Heart right ventricle (tissue), 16 donors: ENCODE measurements at regions not wholly inside any gene's neighbourhood (a gene's known extent, or its start where the extent isn't known, plus 50 kb on each side); places are given as distances from the start of the nearest gene placed in this dataset.

ENCODE experiments used
- ATAC-seq, 8 donors: fragments of 200-7000 bp; cut with Tn5 transposase; one replicate each; pipeline ENCODE4 v1.9.1; 2020; ENCODE audit warnings: mild to moderate bottlenecking in 8 of 8, moderate library complexity in 8 of 8, moderate number of reproducible peaks in 1 of 8
- DNase-seq, 2 donors: peaks; one replicate each; pipeline ENCODE4 v3.0.0-alpha.2; 2020
- H3K27ac ChIP-seq, 10 donors: fragments of 200-600 bp; sonication (generic) in 2 of 10; one replicate each; pipeline versions ENCODE4 v1.5.0 to v1.8.0; 2020 to 2022; ENCODE audit warnings: mild to moderate bottlenecking in 3 of 10
- H3K27me3 ChIP-seq, 7 donors: fragments of 200-600 bp; one replicate each; pipeline ENCODE4 v1.8.0; 2021 to 2022; ENCODE audit warnings: mild to moderate bottlenecking in 2 of 7
- H3K36me3 ChIP-seq, 9 donors: fragments of 200-600 bp; sonication (generic) in 1 of 9; one replicate each; pipeline versions ENCODE4 v1.5.0 to v1.8.0; 2020 to 2022; ENCODE audit warnings: mild to moderate bottlenecking in 2 of 9
- H3K4me1 ChIP-seq, 9 donors: fragments of 200-600 bp; sonication (generic) in 1 of 9; one replicate each; pipeline versions ENCODE4 v1.5.0 to v1.8.0; 2020 to 2022; ENCODE audit warnings: mild to moderate bottlenecking in 4 of 9
- H3K4me3 ChIP-seq, 10 donors: fragments of 200-600 bp; sonication (generic) in 2 of 10; one replicate each; pipeline versions ENCODE4 v1.5.0 to v1.8.0; 2020 to 2022; ENCODE audit warnings: mild to moderate bottlenecking in 7 of 10, moderate library complexity in 2 of 10
- H3K9me3 ChIP-seq, 11 donors: fragments of 200-600 bp in 10 of 11; sonication (generic) in 2 of 11; one replicate each; pipeline versions ENCODE4 v1.5.0 to v1.8.0; 2013 to 2022; ENCODE audit warnings: mild to moderate bottlenecking in 2 of 11, control low read depth in 1 of 11, moderate library complexity in 1 of 11
- CTCF ChIP-seq, 9 donors: fragments of 200-600 bp; sonication (generic) in 2 of 9; IDR thresholded peaks; one replicate each; pipeline versions ENCODE4 v1.5.0 to v1.8.0; 2021 to 2022; ENCODE audit warnings: antibody characterized with exemption in 9 of 9, mild to moderate bottlenecking in 5 of 9, moderate library complexity in 1 of 9
- WGBS, 2 donors: extraction: QIAGEN DNeasy Blood & Tissue Kit; methylation state at CpG; one replicate each; pipeline ENCODE4 v1.1.7; 2013; ENCODE audit warnings: inconsistent platforms in 1 of 2; 5-methylcytosine and 5-hydroxymethylcytosine counted together
- intact Hi-C, 10 donors: fragments of 100-400 bp; cut with DNase I; formaldehyde crosslinking; loops; one replicate each; pipeline versions ENCODE4 v1.11.1 to v1.14.2; 2022
- donor health status: Arrhythmogenic right ventricular cardiomyopathy.
- donor health status: ischemic (EF 13 %, LVEDD 7.1; RV severe dilation, severe dysfunction).
- donor health status: healthy with polysubstance abuse.
- donor health status: DM: no; HTN: yes; CAD: no.
- donor health status: DM: no; HTN: no; CAD: no.
- donor health status: ischemic (EF 25% LVEDD 6.9; RV normal size, moderate dysfunction).
- donor health status: ischemic (EF 25% LVEDD 5.7; RV mildly dilated, moderate dysfunction).
- donor health status: healthy.
- donor health status: DM: yes; HTN: yes; CAD: no.
- donor health status: Ischemic cardiomyopathy.
- donor health status: ischemic (EF 35%, LVEDD 5.7; RV mildly dilated, moderate dysfunction).
- donor health status: nonischemic (EF 11% LVEDD 7.7; RV severe dilation, severe dysfunction).
- donor health status: DM: yes; HTN: yes; CAD: no.
- donor health status: PGD.
- donor health status: ischemic (EF 29% LVEDD 5.4; RV normal size, mild dysfunction).
- donor health status: nonischemic (EF 23%, LVEDD 6.1; RV moderate dilation, normal function).

- ATAC-seq = no peak
- WGBS, 2 donors = 83 to 86% methylated on average over 5 of the region's 5 CpGs
- no peak overlapping the region for H3K4me3 ChIP-seq
- no peaks in the 10 kb centered on the region for H3K9me3 ChIP-seq
- peaks cover 0 to 23% (median 0%) of the 10 kb centered on the region in 7 donors for H3K27me3 ChIP-seq
- no peaks in the 10 kb centered on the region for H3K36me3 ChIP-seq
- no peaks in the 10 kb centered on the region for H3K4me1 ChIP-seq
- H3K27ac ChIP-seq = no peak overlapping the region
- TF ChIP-seq CTCF (IDR thresholded peaks at IDR 0.05) = no peak
- intact Hi-C loops = no loop called here
- DNase-seq = no peak
Measured at GRCh38 chr5:4909086-4909485, 231.0 kb upstream of the ADAMTS16 start.

GRCh38 chr5:4911646-4912403, 228.3 kb upstream of the ADAMTS16 start:
- ATAC-seq = no peak
- intact Hi-C loops = no loop called here
- H3K27ac ChIP-seq = no peak overlapping the region
- H3K9me3 ChIP-seq = no peaks in the 10 kb centered on the region
- WGBS, 2 donors = 67 to 68% methylated on average over 6 of the region's 6 CpGs
- H3K4me3 ChIP-seq = no peak overlapping the region
- H3K4me1 ChIP-seq = no peaks in the 10 kb centered on the region
- no peaks in the 10 kb centered on the region for H3K36me3 ChIP-seq
- no peak for DNase-seq
- peaks cover 0 to 33% (median 0%) of the 10 kb centered on the region in 7 donors for H3K27me3 ChIP-seq
- TF ChIP-seq CTCF (IDR thresholded peaks at IDR 0.05) = no peak

GRCh38 chr5:4921929-4922328, 218.2 kb upstream of the ADAMTS16 start:
- Histone ChIP-seq H3K4me1 (no peaks in the 10 kb centered on the region), H3K4me3 (no peak overlapping the region), H3K9me3 (peaks cover 0 to 5% (median 0%) of the 10 kb centered on the region in 11 donors), H3K36me3 (no peaks in the 10 kb centered on the region), H3K27me3 (no peaks in the 10 kb centered on the region), H3K27ac (no peak overlapping the region)
- ATAC-seq (no peak), DNase-seq (no peak)
- intact Hi-C loops = no loop called here
- WGBS, 2 donors = 61 to 75% methylated on average over 5 of the region's 5 CpGs
- no peak for TF ChIP-seq CTCF (IDR thresholded peaks at IDR 0.05)

- no peak overlapping the region for H3K4me3 ChIP-seq
- H3K27ac ChIP-seq = no peak overlapping the region
- no peak for TF ChIP-seq CTCF (IDR thresholded peaks at IDR 0.05)
- ATAC-seq (no peak), DNase-seq (no peak)
- intact Hi-C loops = no loop called here
- H3K9me3 ChIP-seq = peaks cover 0 to 5% (median 0%) of the 10 kb centered on the region in 11 donors
- no peaks in the 10 kb centered on the region for H3K36me3 ChIP-seq
- WGBS, 2 donors = 63 to 79% methylated on average over 4 of the region's 4 CpGs
- no peaks in the 10 kb centered on the region for H3K27me3 ChIP-seq
- no peaks in the 10 kb centered on the region for H3K4me1 ChIP-seq
Measured at GRCh38 chr5:4924577-4924976, 215.6 kb upstream of the ADAMTS16 start.
